ENCODE measurements at regions not wholly inside any gene's neighbourhood (a gene's known extent, or its start where the extent isn't known, plus 50 kb on each side); places are given as distances from the start of the nearest gene placed in this dataset.

- TF ChIP-seq ATF7 (IDR thresholded peaks at IDR 0.05; ENCODE audit: low read depth) (no peak), FOS (IDR thresholded peaks at IDR 0.05; ENCODE audit: borderline replicate concordance, extremely low read depth, insufficient read length) (no peak), EGR1 (IDR thresholded peaks at IDR 0.05; ENCODE audit: borderline replicate concordance in 1 of 2, low read depth in 2 of 2, low read length in 2 of 2) (no peak)
Observed at GRCh38 chr3:104711406-104711805, 655.3 kb upstream of the ALCAM start.
